MCF 10A (cell line): ENCODE measurements at regions not wholly inside any gene's neighbourhood (a gene's known extent, or its start where the extent isn't known, plus 50 kb on each side); places are given as distances from the start of the nearest gene placed in this dataset.

Experiments
- BruUV-seq: library from RNA; stranded (reverse); fragments of 400-500 nt; replicated peaks from 2 replicates; lab custom pipeline; 2021; lab: Mats Ljungman, UMichigan
- CTCF ChIA-PET: fragments of 300-600 bp; sonication (Branson Sonifier 250); formaldehyde crosslinking; extraction: SDS; loops from one replicate; lab custom pipeline; 2021; ENCODE audit warnings: antibody characterized with exemption, inconsistent platforms; lab: Yijun Ruan, JAX
- POLR2A ChIA-PET: fragments of 300-600, 350-650 bp; sonication (Branson Sonifier 250); formaldehyde crosslinking; extraction: SDS; loops from one replicate; lab custom pipeline; 2020; ENCODE audit warnings: antibody characterized with exemption, inconsistent platforms; lab: Yijun Ruan, JAX
- DNase-seq: peaks from one replicate; pipeline ENCODE4 v3.0.0-alpha.2; 2018; ENCODE audit not compliant: unreplicated experiment
- H3K27ac Mint-ChIP-seq: one replicate; pipeline ENCODE4 v1.8.0; 2022; ENCODE audit warnings: mild to moderate bottlenecking, low read depth, mixed read lengths; ENCODE audit not compliant: unreplicated experiment
- H3K27me3 Mint-ChIP-seq: one replicate; pipeline ENCODE4 v1.8.0; 2022; ENCODE audit warnings: mixed read lengths; ENCODE audit not compliant: insufficient read depth, unreplicated experiment
- H3K36me3 Mint-ChIP-seq: one replicate; pipeline ENCODE4 v1.8.0; 2022; ENCODE audit warnings: mild to moderate bottlenecking, moderate library complexity, mixed read lengths; ENCODE audit not compliant: insufficient read depth, unreplicated experiment
- H3K4me1 Mint-ChIP-seq: one replicate; pipeline ENCODE4 v1.8.0; 2022; ENCODE audit warnings: mixed read lengths; ENCODE audit not compliant: insufficient read depth, unreplicated experiment
- H3K4me3 Mint-ChIP-seq: one replicate; pipeline ENCODE4 v1.8.0; 2022; ENCODE audit warnings: mild to moderate bottlenecking, moderate library complexity, mixed read lengths; ENCODE audit not compliant: unreplicated experiment
- H3K9me3 Mint-ChIP-seq: one replicate; pipeline ENCODE4 v1.8.0; 2022; ENCODE audit warnings: mixed read lengths; ENCODE audit not compliant: unreplicated experiment
- intact Hi-C: fragments of 100-400 bp; cut with micrococcal nuclease; formaldehyde crosslinking; loops from 2 replicates; pipeline ENCODE4 v1.14.1; 2022
- TF ChIP-seq, protein P1 (sequence below): fragments of 200-600 bp; IDR thresholded peaks from one replicate; pipeline ENCODE4 v1.8.0; 2022; ENCODE audit warnings: antibody characterized with exemption, mild to moderate bottlenecking; ENCODE audit not compliant: unreplicated experiment

DNA sequence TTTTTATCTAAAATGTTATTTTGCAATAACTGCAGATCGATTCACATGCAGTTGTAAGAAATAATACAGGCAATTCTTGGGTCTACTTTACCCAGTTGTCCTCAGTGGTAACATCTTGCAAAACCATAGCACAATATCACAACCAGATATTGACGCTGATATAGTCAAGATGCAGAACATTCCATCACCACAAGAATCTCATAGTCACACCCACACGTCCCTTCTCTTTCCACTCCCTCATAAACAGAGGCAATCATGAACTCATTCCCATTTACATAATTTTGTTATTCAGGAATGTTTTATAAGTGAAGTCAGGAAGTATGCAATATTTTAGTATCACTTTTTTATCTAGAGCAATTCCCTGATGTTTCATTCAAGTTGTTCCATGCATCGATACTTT is 797.5 kb upstream of the RAB6C start:
- H3K27me3 Mint-ChIP-seq = no peaks in the 10 kb centered on the region
- H3K9me3 Mint-ChIP-seq = no peaks in the 10 kb centered on the region
- intact Hi-C loops = no loop called here
- POLR2A ChIA-PET = interaction anchor here (1.3 kb wide), 1 partner anchor 9 kb away, joined by 5 read pairs; no protein-coding TSS in a partner anchor
- CTCF ChIA-PET = interaction anchor here (0.6 to 1.2 kb wide), 3 partner anchors 10 to 1691 kb away, joined by 3 to 4 read pairs (median 3); no protein-coding TSS in a partner anchor
- TF ChIP-seq, protein P1, sequence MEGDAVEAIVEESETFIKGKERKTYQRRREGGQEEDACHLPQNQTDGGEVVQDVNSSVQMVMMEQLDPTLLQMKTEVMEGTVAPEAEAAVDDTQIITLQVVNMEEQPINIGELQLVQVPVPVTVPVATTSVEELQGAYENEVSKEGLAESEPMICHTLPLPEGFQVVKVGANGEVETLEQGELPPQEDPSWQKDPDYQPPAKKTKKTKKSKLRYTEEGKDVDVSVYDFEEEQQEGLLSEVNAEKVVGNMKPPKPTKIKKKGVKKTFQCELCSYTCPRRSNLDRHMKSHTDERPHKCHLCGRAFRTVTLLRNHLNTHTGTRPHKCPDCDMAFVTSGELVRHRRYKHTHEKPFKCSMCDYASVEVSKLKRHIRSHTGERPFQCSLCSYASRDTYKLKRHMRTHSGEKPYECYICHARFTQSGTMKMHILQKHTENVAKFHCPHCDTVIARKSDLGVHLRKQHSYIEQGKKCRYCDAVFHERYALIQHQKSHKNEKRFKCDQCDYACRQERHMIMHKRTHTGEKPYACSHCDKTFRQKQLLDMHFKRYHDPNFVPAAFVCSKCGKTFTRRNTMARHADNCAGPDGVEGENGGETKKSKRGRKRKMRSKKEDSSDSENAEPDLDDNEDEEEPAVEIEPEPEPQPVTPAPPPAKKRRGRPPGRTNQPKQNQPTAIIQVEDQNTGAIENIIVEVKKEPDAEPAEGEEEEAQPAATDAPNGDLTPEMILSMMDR = no peak
- peak overlapping the region; percentile 27 for H3K27ac Mint-ChIP-seq
- no peaks in the 10 kb centered on the region for H3K36me3 Mint-ChIP-seq
- no peak overlapping the region for H3K4me3 Mint-ChIP-seq
- no peak for DNase-seq
- H3K4me1 Mint-ChIP-seq = peaks cover 34% of the 10 kb centered on the region
- no TSS peak for BruUV-seq

DNA sequence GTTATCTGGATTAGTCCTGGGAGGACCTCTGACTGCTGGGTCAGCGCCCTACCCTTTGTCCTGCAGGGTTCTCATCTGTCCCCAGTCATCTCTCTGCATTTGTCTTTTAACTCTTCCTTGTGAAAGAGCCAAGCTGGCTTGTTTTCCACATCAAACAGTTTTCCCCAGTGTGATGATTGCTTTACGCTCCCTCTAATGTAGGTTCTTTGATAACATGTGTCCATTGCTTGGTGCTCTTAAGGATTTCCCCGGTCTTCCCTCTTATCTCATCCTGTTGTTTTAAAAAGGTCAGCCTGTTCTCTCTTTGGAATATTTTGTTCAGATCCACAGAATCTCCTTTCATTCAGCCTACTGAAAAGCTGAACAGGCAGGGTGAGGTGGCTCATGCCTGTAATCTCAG is 792.1 kb upstream of the RAB6C start:
- CTCF ChIA-PET = no interaction called here
- no peak overlapping the region for H3K27ac Mint-ChIP-seq
- H3K9me3 Mint-ChIP-seq = no peaks in the 10 kb centered on the region
- no TSS peak for BruUV-seq
- POLR2A ChIA-PET = no interaction called here
- TF ChIP-seq, protein P1 = no peak
- DNase-seq = no peak
- H3K27me3 Mint-ChIP-seq = no peaks in the 10 kb centered on the region
- H3K4me3 Mint-ChIP-seq = no peak overlapping the region
- intact Hi-C loops = no loop called here
- H3K36me3 Mint-ChIP-seq = peaks cover 5% of the 10 kb centered on the region
- H3K4me1 Mint-ChIP-seq = peaks cover 36% of the 10 kb centered on the region

DNA sequence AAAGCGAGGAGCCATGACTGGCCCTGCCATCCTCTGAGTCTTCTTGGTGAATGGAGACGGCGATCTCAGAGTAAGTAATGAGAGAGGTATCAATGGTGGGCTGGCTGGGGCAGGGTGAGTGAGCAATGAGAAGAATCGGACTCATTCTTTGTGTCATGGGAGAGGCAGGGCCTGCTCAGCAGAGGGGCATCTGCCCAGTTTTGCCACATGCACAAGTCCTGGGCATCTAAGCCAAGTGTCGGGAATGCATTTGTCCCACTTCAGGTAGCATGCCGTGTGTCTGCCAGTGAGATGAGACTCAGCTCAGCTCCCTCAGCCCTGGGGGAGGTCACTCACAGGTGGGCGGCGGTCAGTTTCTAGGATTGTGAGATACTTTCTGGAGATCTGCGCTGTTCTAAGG is 791.0 kb upstream of the RAB6C start:
- Mint-ChIP-seq H3K9me3 (no peaks in the 10 kb centered on the region), H3K27ac (no peak overlapping the region), H3K27me3 (no peaks in the 10 kb centered on the region), H3K4me3 (no peak overlapping the region), H3K4me1 (peaks cover 31% of the 10 kb centered on the region), H3K36me3 (peaks cover 5% of the 10 kb centered on the region)
- POLR2A ChIA-PET = no interaction called here
- no TSS peak for BruUV-seq
- TF ChIP-seq, protein P1 = no peak
- intact Hi-C loops = no loop called here
- DNase-seq = no peak
- CTCF ChIA-PET = interaction anchor here (0.6 kb wide), 1 partner anchor 457 kb away, joined by 4 read pairs; no protein-coding TSS in a partner anchor

DNA sequence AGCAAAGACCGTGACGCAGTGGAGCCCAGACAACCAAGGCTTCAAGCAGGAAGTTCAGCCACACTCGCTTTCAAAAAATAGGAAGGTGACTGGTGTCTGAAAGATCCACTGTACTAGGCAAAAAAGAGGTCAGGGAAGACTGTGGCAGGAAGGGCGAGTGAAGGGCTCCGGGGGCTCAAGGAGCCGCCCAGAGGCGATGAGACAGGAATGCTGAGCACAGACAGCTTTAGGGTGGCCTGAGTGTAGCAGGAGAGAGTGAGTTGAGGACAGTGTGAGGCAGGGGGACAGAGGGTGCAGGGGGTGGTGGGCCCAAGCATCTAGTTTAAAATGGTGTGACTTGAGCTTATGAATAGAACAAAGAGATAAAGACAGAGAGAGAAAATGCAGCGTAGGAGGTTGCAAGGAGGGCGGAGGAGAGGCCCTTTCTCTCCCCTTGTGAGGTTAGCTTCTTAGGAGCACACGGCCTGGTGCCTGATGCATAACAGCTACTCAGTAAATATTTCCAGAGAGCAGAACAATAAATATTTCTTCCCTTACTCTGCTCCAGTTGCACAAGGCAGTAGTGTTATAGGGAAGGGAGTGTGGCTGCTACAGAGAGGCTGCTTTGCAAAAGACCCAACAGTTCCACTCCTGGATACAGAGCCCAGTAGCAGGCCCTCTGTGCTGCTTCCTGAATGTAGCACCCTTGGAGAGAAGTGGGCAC is 789.7 kb upstream of the RAB6C start:
- no peaks in the 10 kb centered on the region for H3K27me3 Mint-ChIP-seq
- no peak overlapping the region for H3K4me3 Mint-ChIP-seq
- POLR2A ChIA-PET = interaction anchor here (0.6 to 1.2 kb wide), 2 partner anchors 101 to 267 kb away, joined by 3 read pairs; no protein-coding TSS in a partner anchor
- intact Hi-C loops = no loop called here
- no peaks in the 10 kb centered on the region for H3K9me3 Mint-ChIP-seq
- H3K4me1 Mint-ChIP-seq = peaks cover 31% of the 10 kb centered on the region
- peaks cover 5% of the 10 kb centered on the region for H3K36me3 Mint-ChIP-seq
- DNase-seq = no peak
- BruUV-seq = no TSS peak
- no peak overlapping the region for H3K27ac Mint-ChIP-seq
- TF ChIP-seq, protein P1 = no peak
- CTCF ChIA-PET = interaction anchor here (0.7 to 1.0 kb wide), 2 partner anchors 10 to 184 kb away, joined by 3 read pairs; no protein-coding TSS in a partner anchor
